SK-N-MC (cell line): ENCODE measurements at regions not wholly inside any gene's neighbourhood (a gene's known extent, or its start where the extent isn't known, plus 50 kb on each side); places are given as distances from the start of the nearest gene placed in this dataset.

ENCODE experiments used
- EZH2 ChIP-seq: fragments of 200-600 bp; sonication (generic); IDR thresholded peaks from one replicate; pipeline ENCODE4 v1.6.1; 2017; ENCODE audit warnings: antibody characterized with exemption
- POLR2AphosphoS5 ChIP-seq: IDR thresholded peaks from 2 replicates; pipeline ENCODE4 v1.6.1; 2012; ENCODE audit warnings: mild to moderate bottlenecking, low read depth, low read length, borderline replicate concordance

GRCh38 chr13:53136554-53137215 is 108.1 kb downstream of the OLFM4 start:
- TF ChIP-seq POLR2AphosphoS5, result no peak
- TF ChIP-seq EZH2, result no peak
